ENCODE measurements at regions not wholly inside any gene's neighbourhood (a gene's known extent, or its start where the extent isn't known, plus 50 kb on each side); places are given as distances from the start of the nearest gene placed in this dataset.
"Not testable (repeated sequence)": the region's sequence is repeated elsewhere in the genome, so short reads cannot be mapped to it uniquely, and the experiment has no call there.

GRCh38 chr17:28247671-28248555, 71.1 kb upstream of the TMEM97 start:
- no peak for ATAC-seq

GRCh38 chr17:28249706-28250105, 69.3 kb upstream of the TMEM97 start:
- ATAC-seq, result no peak

GRCh38 chr17:28252436-28252835, 66.6 kb upstream of the TMEM97 start:
- peak; percentile 49 for ATAC-seq

- no peak for ATAC-seq
Observed at GRCh38 chr17:28253663-28254062, 65.3 kb upstream of the TMEM97 start.

- no peak for ATAC-seq
Observed at GRCh38 chr17:28255616-28256015, 63.4 kb upstream of the TMEM97 start.

- ATAC-seq, result no peak
Observed at GRCh38 chr17:28256370-28256769, 62.6 kb upstream of the TMEM97 start.

- ATAC-seq, result no peak
Observed at GRCh38 chr17:28256881-28257280, 62.1 kb upstream of the TMEM97 start.

GRCh38 chr17:28258347-28258887, 60.6 kb upstream of the TMEM97 start:
- no peak for ATAC-seq

GRCh38 chr17:28261219-28261618, 57.8 kb upstream of the TMEM97 start:
- ATAC-seq, result peak; percentile 88

GRCh38 chr17:28262123-28262745, 56.8 kb upstream of the TMEM97 start:
- ATAC-seq, result not testable (repeated sequence)

GRCh38 chr17:28264902-28265548, 54.0 kb upstream of the TMEM97 start:
- not testable (repeated sequence) for ATAC-seq

GRCh38 chr17:28265856-28266546, 53.0 kb upstream of the TMEM97 start:
- not testable (repeated sequence) for ATAC-seq

GRCh38 chr17:28266547-28266920, 52.5 kb upstream of the TMEM97 start:
- ATAC-seq, result not testable (repeated sequence)

GRCh38 chr17:28266926-28267719, 51.9 kb upstream of the TMEM97 start:
- ATAC-seq, result not testable (repeated sequence)

- no peak for ATAC-seq
Observed at GRCh38 chr17:28267720-28268609, 51.0 kb upstream of the TMEM97 start.

- ATAC-seq, result no peak
Observed at GRCh38 chr17:28268610-28269313, 50.2 kb upstream of the TMEM97 start.

Data from esophagus mucosa (tissue), 1 donor.